GM21619 (cell line): ENCODE measurements at regions not wholly inside any gene's neighbourhood (a gene's known extent, or its start where the extent isn't known, plus 50 kb on each side); places are given as distances from the start of the nearest gene placed in this dataset.

Experiments used
- ATAC-seq: cut with Tn5 transposase; IDR thresholded peaks from one replicate; pipeline ENCODE4 v1.9.1; 2021; ENCODE audit not compliant: unreplicated experiment

DNA sequence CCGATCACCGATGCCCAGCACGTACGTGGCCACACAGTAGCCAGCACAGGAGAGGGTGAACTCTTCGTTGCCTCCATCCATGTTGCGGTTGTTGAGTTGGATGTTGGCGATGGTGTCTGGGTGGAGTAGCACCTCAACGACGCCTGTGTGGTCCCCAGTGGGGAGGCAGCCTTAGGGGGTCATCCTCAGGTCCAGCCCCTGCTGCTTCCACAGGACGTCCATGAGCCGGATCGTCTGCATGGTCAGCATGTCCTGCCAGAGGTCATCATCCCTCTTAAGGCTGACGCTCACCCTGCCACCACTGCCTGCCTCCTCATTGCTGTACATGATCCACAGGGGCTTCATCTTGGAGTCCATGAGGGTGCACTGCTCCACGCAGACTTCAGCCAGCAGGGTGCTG is 369.3 kb downstream of the CMPK2 start:
- ATAC-seq: no peak

DNA sequence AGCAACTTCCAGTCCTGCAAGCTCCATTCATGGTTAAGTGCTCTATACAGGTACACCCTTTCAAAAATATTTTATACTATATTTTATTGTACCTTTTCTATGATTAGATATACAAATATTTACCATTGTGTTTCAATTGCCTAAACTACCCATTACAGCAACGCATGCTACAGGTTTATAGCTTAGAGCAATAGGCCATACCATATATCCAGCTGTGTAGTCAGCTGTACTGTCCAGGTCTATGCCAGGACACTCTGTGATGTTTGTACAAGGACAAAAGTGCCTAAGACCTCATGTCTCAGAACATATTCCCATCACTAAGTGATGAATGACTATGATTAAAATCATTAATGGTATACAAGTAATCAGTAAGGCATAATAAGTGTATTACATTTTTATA is 368.7 kb downstream of the CMPK2 start:
- no peak for ATAC-seq

- ATAC-seq: no peak
Measured at GRCh38 chr2:6498841-6499240, 366.9 kb downstream of the CMPK2 start.

- ATAC-seq: no peak
Measured at GRCh38 chr2:6499691-6500090, 366.0 kb downstream of the CMPK2 start.

GRCh38 chr2:6506361-6506794 is 359.3 kb downstream of the CMPK2 start:
- ATAC-seq: no peak

- no peak for ATAC-seq
Measured at GRCh38 chr2:6506859-6507258, 358.8 kb downstream of the CMPK2 start.

GRCh38 chr2:6510532-6510931 is 355.2 kb downstream of the CMPK2 start:
- ATAC-seq: no peak

DNA sequence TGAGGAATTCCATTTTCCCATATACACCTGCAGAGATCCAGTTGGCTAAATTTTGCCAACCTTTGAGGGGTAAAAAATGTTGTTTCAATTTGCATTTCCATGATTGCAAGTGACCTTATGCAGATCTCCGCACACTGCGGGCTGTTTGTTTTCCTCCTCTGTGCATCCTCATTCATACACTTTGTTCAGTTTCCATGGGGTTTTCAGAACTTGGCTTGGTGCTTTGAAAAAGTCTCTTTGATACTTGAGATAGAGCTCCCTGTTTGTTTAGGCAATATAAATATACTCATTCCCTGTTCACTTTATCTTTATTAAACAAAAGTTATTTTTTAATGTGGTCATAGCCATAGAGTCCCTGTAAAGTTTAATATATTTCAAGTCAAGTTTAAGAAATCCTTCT is 353.1 kb downstream of the CMPK2 start:
- ATAC-seq: no peak

DNA sequence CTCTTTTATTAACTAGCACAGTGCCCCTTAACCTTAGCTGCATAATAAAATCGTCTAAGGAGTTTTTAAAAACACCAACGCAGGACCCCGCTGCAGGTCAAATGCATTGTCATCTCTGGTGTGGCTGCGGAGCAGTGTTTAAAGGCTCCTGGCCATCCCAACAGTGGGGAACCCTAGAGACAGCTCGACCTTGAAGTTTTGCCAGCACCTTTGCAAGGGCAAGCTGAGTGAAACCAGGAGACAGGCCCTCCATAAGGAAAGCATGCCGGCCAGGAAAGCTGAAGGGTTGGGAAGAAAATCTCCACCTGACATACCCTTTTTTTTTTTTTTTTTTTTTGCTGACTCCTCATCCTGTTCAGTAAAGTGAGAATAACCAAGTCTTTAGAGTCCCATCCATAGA is 349.0 kb downstream of the CMPK2 start:
- ATAC-seq: no peak

DNA sequence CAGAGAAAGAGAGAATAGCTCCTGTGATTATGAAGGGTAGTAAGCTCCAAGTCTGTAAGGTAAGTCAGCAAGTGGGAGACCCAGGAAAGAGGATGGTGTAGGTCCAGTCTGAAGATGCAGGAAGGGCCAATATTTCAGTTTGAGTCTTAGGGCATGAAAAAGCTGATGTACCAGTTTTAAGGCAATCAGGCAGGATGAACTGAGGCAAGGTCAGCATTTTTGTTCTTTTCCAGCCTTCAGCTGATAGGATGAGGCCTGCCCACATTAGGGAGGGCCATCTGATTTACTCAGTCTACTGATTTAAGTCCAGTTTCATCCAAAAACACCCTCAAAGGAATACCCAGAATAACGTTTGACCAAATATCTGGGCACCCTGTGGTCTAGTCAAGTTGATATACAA is 347.3 kb downstream of the CMPK2 start:
- no peak for ATAC-seq

GRCh38 chr2:6523476-6523875 is 342.2 kb downstream of the CMPK2 start:
- ATAC-seq: no peak

DNA sequence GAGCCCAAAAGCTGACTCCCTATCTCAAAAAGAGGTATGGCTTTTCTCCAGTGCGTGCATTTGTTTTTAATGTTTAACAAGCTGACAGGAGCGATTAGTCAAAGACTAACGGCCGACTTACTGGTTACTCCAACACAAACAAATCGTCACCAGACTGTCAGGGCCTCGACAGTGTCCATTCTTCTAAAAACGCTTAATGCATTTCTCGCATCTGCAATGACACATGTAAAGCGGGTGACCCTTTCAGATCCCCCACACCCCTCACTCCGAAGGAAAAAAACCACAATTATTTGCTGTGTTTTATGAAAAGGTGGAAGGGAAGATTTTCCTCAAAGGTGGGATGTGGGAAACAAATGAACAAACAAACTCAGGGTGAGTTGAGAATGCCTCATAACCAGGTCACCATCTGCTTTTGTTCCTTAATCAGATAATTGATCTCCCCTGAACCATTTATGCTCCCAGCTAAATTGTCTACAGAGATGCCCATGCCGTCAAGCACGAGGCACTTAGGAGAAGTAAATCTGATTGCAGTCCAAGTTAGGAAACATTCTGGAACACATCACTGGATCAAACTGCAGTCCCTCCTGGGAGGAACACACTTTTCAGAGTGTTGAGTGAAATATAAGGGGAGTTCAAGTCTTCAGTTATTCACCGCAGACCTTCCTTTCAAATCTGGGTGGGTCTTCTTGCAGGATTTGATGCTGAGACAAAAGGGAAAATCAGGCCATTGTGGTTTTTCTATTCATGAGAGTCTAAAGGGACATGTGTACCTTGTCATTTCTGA is 340.8 kb downstream of the CMPK2 start:
- no peak for ATAC-seq

DNA sequence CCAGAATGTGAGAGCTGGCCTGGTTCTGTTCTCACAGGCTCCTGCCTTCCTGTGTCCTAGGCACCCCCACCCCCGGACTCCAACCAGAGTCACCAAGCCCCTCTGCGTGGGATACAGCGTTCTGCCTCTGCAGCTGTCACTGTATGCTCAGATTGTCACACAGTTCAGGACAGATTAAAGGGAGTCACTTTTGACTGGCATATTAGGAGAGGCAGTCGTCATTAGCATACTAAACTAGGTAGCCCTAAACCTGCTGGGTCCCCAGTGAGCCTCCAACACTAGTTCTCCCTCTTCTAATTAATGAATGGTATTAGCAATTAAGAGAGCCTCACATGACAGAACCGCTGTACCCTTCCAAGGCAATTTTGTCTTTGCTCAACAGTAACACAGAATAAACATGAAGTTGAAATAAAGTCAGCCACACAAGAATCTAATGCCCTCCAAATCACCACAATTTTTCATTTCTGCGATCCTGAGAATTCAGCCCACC is 340.2 kb downstream of the CMPK2 start:
- ATAC-seq: no peak

GRCh38 chr2:6526093-6526824 is 339.4 kb downstream of the CMPK2 start:
- no peak for ATAC-seq

GRCh38 chr2:6531304-6531703 is 334.4 kb downstream of the CMPK2 start:
- no peak for ATAC-seq

DNA sequence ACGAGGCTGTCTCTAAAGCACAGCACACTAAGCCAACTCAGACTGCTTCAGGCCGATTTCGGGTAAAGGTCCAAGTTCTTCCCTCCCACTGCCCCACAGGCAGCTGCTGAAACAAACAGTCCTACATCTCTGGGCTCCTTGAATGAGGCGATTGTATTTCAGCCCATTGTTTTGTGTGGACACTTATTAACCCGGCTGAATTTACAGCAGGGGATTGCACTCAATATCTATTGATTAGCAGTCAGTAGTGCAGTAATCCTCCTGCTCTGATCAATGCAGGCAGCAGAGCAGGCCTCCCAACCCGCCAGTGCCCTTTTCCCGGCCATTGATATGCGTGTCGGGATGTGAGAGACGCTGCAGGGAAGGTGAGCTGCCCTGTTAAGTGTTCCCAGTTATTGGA is 330.1 kb downstream of the CMPK2 start:
- no peak for ATAC-seq

DNA sequence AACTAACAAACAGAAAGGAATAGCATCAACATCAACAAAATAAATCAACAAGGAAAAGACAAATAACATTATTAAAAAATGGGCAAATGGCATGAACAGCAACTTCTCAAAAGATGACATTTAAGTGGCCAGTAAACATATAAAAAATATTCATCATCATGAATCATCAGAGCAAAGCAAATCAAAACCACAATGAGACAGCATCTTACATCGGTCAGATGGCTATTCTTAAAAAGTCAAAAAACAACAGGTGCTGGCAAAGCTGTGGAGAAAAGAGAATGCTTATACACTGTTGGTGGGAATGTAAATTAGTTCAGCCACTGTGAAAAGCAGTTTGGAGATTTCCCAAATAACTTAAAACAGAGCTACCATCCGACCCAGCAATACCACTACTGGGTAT is 327.1 kb downstream of the CMPK2 start:
- ATAC-seq: no peak

DNA sequence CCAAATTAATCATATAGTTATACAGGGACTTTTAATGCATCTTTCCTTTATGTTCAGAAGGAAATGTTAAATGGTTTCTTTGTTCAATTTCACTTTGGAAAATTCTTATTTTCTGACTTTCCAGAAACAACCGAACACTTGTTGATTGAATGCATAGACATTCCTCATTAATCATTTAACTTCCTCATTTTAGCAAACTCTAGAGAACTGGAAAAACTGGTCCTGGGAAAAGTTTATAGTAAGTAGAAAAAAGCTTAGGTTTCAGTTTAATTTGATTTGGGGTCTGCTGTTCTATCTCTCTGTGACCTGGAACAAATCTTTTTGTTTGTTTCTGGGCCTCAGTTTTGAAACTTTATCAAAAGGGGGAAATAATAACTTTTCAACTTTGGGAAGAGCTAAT is 320.4 kb downstream of the CMPK2 start:
- no peak for ATAC-seq

DNA sequence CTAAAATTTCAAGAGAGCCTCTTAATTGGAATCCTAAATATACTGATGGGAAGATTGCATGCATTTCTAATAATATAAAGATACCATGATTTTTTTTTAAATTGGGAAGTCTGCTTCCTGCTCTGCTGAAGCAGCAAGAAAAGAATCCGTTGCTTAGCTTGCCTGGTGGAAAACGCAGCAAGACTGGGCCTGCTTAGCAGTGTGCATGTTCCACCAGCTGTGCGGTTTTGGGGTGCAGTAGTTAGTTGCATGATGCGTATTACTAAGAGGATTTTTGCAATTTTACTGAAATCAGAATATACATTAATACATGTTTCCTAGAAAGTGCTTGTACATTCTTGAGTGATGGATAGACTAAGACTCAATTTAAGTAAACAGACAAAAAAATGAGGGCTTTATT is 319.9 kb downstream of the CMPK2 start:
- no peak for ATAC-seq

- ATAC-seq: no peak
Measured at GRCh38 chr2:6554466-6554865, 311.2 kb downstream of the CMPK2 start.

DNA sequence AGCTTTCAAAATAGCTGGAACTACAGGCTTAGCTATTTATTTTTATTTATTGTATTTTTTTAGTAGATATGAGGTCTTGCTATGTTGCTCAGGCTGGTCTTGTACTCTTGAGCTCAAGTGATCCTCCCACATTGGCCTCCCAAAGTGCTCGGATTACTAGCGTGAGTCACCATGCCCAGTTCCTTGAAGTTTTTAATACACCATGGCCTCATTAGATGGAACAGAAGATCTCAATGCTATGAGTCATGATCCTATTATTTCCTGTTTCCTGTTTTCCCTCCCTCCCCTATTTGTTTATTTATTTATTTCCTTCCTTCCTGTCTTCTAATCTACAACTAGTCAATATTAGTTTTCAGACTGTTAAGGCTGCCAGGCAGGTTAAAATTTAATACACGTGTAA is 309.0 kb downstream of the CMPK2 start:
- ATAC-seq: no peak

GRCh38 chr2:6557737-6558136 is 308.0 kb downstream of the CMPK2 start:
- ATAC-seq: no peak
